ENCODE measurements at regions not wholly inside any gene's neighbourhood (a gene's known extent, or its start where the extent isn't known, plus 50 kb on each side); places are given as distances from the start of the nearest gene placed in this dataset.
"Not testable (repeated sequence)": the region's sequence is repeated elsewhere in the genome, so short reads cannot be mapped to it uniquely, and the experiment has no call there.

DNA sequence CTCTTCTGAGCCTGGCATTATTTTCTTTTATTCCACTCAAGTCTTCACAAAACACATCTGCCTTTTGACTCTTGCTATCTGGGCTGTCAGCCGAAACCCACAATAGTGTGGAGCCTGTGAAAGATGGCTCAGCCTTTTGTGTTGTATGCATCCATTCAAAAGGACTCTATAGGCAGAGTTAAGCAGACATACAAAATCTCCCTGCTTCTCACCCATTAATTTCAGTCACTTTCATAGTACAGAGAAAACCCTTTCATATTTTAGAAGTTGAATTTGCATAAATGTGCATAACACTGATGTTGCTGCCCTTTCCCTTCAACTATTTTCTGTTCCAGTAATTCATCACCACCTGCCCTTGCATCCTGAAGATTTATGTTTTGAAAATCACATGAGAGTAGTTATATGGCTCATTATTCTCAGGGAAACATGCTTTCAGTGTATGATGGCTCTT, 154.6 kb downstream of the EVA1A start:
- no peak overlapping the region for H3K4me3 ChIP-seq (ENCODE audit: low read depth, low read length)
- DNase-seq (ENCODE audit: low read depth), result no peak
- no peaks in the 10 kb centered on the region for H3K36me3 ChIP-seq (ENCODE audit: control insufficient read depth, insufficient read depth, low read length)
- ChIA-PET CTCF (interaction anchor here (0.7 to 2.2 kb wide), 4 partner anchors 8 to 487 kb away, joined by 3 to 7 read pairs (median 4); no protein-coding TSS in a partner anchor), POLR2A (no interaction called here)
- TF ChIP-seq, protein P1, sequence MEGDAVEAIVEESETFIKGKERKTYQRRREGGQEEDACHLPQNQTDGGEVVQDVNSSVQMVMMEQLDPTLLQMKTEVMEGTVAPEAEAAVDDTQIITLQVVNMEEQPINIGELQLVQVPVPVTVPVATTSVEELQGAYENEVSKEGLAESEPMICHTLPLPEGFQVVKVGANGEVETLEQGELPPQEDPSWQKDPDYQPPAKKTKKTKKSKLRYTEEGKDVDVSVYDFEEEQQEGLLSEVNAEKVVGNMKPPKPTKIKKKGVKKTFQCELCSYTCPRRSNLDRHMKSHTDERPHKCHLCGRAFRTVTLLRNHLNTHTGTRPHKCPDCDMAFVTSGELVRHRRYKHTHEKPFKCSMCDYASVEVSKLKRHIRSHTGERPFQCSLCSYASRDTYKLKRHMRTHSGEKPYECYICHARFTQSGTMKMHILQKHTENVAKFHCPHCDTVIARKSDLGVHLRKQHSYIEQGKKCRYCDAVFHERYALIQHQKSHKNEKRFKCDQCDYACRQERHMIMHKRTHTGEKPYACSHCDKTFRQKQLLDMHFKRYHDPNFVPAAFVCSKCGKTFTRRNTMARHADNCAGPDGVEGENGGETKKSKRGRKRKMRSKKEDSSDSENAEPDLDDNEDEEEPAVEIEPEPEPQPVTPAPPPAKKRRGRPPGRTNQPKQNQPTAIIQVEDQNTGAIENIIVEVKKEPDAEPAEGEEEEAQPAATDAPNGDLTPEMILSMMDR (IDR thresholded peaks at IDR 0.05; ENCODE audit: insufficient read depth, low read depth, low read length), result no peak
- H3K27me3 ChIP-seq (ENCODE audit: control insufficient read depth, insufficient read depth, low read length), result peaks cover 4% of the 10 kb centered on the region; the same call in 1 of the 2 replicates

DNA sequence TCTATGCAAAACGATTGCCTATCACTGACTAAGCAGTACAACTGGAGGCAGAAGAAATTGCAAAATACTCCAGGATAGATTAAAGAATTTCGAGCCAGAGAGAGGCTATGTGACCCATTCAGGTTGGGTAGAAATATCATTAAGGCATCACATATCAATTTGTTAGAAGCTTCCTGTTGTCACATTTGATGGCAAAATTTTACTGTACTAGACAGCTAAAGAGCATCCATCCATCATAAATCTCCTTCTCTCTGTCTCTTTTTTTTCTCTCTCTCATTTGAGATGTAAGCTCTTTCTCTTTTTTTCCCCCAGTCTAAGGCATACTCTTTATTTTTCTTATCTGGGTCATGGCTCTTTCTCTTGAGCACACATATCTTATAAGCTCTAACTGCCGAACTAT, 155.7 kb downstream of the EVA1A start:
- TF ChIP-seq, protein P1 (IDR thresholded peaks at IDR 0.05; ENCODE audit: insufficient read depth, low read depth, low read length), result no peak
- Histone ChIP-seq H3K36me3 (ENCODE audit: control insufficient read depth, insufficient read depth, low read length) (no peaks in the 10 kb centered on the region), H3K4me3 (ENCODE audit: low read depth, low read length) (no peak overlapping the region), H3K27me3 (ENCODE audit: control insufficient read depth, insufficient read depth, low read length) (peaks cover 4% of the 10 kb centered on the region; the same call in 1 of the 2 replicates)
- CTCF ChIA-PET, result interaction anchor here (0.7 to 2.2 kb wide), 8 partner anchors 8 to 341 kb away, joined by 3 to 9 read pairs (median 3); partner anchors contain the start of gene TACR1
- no peak for DNase-seq (ENCODE audit: low read depth)
- POLR2A ChIA-PET, result no interaction called here

DNA sequence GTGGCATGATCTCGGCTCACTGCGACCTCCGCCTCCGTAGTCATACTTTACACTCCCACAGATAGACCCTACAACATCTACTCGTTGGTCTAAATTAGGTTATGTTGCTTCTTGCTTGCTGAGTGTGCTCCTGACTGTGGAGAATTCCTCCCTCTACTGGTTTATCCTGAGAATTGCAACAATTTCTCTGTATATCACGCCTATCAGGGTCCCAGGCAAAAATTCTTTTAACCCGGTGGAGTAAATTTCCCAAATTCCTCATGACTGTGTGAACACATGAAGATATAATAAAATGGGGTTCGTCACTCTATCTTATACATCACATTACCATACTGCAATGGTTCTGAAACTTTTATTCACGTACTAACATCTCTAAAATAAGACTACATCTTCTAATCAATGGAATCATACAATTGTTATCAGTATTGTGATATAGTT, 156.7 kb downstream of the EVA1A start:
- TF ChIP-seq, protein P1 (IDR thresholded peaks at IDR 0.05; ENCODE audit: insufficient read depth, low read depth, low read length), result peak; percentile 78
- ChIA-PET POLR2A (no interaction called here), CTCF (interaction anchor here (0.7 to 2.2 kb wide), 8 partner anchors 9 to 340 kb away, joined by 3 to 9 read pairs (median 3); partner anchors contain the start of gene TACR1)
- Histone ChIP-seq H3K27me3 (ENCODE audit: control insufficient read depth, insufficient read depth, low read length) (peaks cover 4% of the 10 kb centered on the region; the same call in 1 of the 2 replicates), H3K36me3 (ENCODE audit: control insufficient read depth, insufficient read depth, low read length) (no peaks in the 10 kb centered on the region), H3K4me3 (ENCODE audit: low read depth, low read length) (no peak overlapping the region)
- no peak for DNase-seq (ENCODE audit: low read depth)

DNA sequence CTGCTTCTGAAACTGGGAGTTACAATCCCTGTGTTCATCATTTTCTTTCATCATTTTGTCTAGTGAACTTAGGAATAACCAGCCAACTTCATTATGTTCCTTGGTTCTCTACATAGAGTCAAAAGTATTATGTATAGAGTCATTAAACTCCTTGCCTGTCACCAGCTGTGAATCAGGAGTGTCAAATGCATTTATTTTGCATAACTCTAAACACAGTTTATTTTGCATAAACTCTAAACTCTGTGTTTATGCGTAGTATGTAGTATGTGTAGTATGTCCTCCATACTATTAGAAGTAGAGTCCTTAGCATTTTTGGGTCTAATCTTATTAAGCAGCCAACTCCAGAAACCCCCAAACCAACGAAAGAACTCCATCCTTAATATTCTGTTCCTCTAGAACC, 164.4 kb downstream of the EVA1A start:
- no peak overlapping the region for H3K4me3 ChIP-seq (ENCODE audit: low read depth, low read length)
- ChIA-PET POLR2A (no interaction called here), CTCF (interaction anchor here (1.0 kb wide), 1 partner anchor 197 kb away, joined by 4 read pairs; the partner anchor contains the start of gene TACR1)
- no peaks in the 10 kb centered on the region for H3K36me3 ChIP-seq (ENCODE audit: control insufficient read depth, insufficient read depth, low read length)
- no peak for DNase-seq (ENCODE audit: low read depth)
- H3K27me3 ChIP-seq (ENCODE audit: control insufficient read depth, insufficient read depth, low read length), result no peaks in the 10 kb centered on the region
- TF ChIP-seq, protein P1 (IDR thresholded peaks at IDR 0.05; ENCODE audit: insufficient read depth, low read depth, low read length), result no peak

GRCh38 chr2:75394764-75395163, 166.0 kb downstream of the EVA1A start:
- DNase-seq (ENCODE audit: low read depth); CTCF ChIA-PET; POLR2A ChIA-PET: not testable (repeated sequence)

DNA sequence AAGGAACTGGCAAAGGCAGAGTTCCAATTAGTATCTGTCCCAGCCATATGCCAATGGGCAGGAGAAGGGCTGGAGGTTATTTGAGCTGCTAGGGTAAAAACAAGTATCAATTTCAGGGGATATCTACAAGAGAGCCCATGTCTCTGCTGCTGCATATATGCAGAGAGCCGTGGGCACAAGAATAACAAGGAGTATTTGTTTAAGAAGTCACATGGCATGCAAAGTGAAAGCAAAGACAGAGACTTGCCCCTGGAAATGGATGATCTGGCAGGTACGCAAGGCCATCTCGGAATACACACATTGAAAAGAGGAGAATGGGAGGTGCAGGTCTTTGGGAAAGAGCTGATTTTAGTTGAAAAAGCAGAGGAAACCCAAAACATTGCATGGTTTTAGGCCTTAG, 170.6 kb downstream of the EVA1A start:
- TF ChIP-seq, protein P1 (IDR thresholded peaks at IDR 0.05; ENCODE audit: insufficient read depth, low read depth, low read length), result no peak
- POLR2A ChIA-PET, result no interaction called here
- Histone ChIP-seq H3K36me3 (ENCODE audit: control insufficient read depth, insufficient read depth, low read length) (no peaks in the 10 kb centered on the region), H3K4me3 (ENCODE audit: low read depth, low read length) (no peak overlapping the region), H3K27me3 (ENCODE audit: control insufficient read depth, insufficient read depth, low read length) (no peaks in the 10 kb centered on the region)
- no peak for DNase-seq (ENCODE audit: low read depth)
- CTCF ChIA-PET, result no interaction called here

More at GRCh38 chr2:75394764-75395163, 166.0 kb downstream of the EVA1A start:
- H3K36me3 ChIP-seq (ENCODE audit: control insufficient read depth, insufficient read depth, low read length); H3K27me3 ChIP-seq (ENCODE audit: control insufficient read depth, insufficient read depth, low read length); H3K4me3 ChIP-seq (ENCODE audit: low read depth, low read length): not testable (repeated sequence)
